Cerebellar cortex (tissue), 1 donor: ENCODE measurements at regions not wholly inside any gene's neighbourhood (a gene's known extent, or its start where the extent isn't known, plus 50 kb on each side); places are given as distances from the start of the nearest gene placed in this dataset.
"Not testable (repeated sequence)": the region's sequence is repeated elsewhere in the genome, so short reads cannot be mapped to it uniquely, and the experiment has no call there.

Experiments
- DNase-seq: peaks from one replicate; pipeline ENCODE4 v3.0.0-alpha.2; 2015; ENCODE audit warnings: low spot score

DNA sequence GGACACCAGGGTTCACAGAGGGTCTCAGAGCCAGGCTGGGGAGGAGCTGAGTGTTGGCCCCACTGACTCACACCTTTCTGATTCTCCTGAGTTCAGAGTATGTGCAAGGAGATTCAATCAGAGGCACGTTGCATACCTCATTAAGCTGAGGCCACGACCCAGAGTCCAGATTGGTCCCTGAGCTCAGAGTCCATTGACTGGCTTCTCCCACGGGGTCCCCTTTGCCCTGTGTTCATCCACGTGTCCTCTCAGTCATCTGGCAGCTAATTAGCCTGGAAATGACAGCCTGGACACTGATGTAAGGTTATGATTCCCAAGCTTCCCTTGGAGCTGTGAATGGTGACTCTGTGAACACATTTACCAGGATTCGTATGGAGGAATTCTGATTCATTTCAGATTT, 267.2 kb downstream of the SH3BP4 start:
- no peak for DNase-seq

DNA sequence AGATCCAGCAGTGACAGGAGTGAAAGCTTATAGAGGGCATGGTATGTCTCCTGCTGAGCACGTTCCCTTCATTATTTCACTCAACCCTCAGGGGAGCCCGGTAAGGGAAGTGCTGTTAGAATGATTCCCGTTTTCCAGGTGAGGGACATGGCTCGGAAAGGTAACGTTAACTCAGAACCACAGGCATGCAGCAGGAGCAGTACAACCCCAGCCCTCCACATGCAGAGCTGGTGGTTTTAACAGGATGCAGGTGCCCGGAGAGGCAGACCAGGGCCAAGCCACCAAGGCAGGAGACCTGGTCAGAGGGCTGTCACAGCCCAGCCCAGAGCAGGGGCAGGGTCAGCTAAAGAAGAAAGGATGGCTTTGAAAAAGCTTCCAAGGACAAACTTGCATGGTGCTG, 268.5 kb downstream of the SH3BP4 start:
- DNase-seq: no peak

GRCh38 chr2:235223011-235223410, 270.8 kb upstream of the AGAP1 start:
- no peak for DNase-seq

DNA sequence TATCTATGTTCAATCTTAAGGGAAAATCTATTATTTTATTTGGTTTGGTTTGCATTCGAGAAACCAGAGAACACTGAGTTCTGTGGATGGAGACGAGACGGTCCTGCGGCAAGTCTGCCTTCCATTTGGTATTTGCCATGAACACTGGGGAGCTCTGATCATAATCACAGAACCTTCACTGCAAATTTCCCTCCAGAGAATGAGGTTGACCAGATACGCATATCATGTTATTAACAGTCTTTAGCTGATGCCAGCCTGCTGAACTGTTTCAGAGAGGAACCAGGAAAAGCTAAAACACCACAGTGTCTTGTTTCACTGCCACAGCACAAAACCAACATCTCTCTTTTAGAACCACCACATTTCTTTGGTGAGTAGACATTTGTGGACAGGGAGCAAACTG, 269.4 kb upstream of the AGAP1 start:
- DNase-seq: no peak

DNA sequence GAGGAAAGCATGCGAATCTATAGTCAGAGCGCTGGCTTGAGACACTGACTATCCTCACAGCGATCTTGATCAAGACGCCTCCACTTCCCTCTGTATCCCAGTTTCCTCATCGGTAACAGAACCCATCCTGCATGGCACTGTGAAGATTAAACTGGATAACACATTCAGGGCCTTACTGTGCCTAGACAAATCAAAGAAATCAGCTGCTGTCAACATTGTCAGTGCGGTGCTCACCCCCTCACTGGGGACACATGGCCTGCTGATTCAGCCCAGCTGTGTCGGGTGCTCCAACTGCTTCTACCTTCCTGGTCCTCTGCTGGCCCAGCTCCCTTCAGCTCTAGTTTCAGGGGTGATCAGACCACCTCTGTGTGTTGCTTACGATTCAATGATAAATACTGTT, 268.6 kb upstream of the AGAP1 start:
- no peak for DNase-seq

- DNase-seq: no peak
These were observed 266.3 kb upstream of the AGAP1 start for GRCh38 chr2:235227590-235227989.

DNA sequence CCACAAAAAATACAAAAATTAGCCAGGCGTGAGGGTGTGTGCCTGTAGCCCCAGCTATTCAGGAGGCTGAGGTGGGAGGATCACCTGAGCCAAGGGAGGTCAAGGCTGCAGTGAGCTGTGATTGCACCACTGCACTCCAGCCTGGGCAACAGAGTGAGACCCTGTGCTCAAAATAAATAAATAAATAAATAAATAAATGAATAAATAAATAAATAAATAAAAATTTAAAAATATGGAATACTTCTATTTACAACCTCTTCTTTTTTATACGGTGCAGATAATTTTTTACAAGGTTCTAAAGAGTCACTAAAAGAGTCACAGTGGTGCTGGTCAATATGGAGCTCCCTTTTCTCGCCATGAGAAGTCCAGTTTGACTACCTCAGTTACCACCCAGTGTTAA, 265.4 kb upstream of the AGAP1 start:
- DNase-seq: not testable (repeated sequence)

- peak; percentile 58 for DNase-seq
These were observed 264.6 kb upstream of the AGAP1 start for GRCh38 chr2:235229236-235229635.

DNA sequence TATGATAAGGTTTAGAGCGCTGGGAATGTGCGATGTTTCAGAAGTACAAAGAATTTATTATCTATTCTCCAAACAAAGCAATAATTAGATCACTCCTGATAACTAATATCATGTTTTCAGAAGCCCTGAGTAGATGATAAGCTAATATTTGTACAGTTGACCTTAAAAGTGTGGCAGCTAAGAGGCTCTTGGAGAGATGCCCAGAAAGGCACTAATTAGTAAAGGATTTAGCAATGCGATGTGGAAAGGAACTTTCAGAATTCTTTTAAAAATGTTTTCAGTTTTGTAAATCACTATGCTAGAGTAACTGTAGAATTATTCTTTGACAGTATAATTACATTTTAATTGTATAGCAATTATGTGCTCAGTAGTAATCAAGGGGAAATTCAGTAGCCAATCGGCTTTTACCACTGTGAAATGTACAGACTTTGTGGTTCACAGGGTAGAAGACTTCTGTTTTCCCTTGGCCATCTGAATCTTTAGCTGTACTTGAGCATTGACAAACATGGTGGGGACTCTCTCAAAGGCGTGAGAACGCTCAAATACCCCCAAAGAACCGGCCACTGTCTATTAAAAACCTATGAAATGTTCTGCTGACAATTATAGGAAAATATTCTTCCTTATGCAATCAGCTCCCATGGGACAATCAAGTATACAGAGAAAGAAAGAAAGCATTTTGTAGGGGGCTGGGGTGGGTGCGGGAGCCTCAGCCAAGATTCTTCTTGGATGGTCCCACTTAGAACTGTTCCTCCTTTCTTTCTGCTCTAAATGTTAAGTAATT, 262.8 kb upstream of the AGAP1 start:
- no peak for DNase-seq

DNA sequence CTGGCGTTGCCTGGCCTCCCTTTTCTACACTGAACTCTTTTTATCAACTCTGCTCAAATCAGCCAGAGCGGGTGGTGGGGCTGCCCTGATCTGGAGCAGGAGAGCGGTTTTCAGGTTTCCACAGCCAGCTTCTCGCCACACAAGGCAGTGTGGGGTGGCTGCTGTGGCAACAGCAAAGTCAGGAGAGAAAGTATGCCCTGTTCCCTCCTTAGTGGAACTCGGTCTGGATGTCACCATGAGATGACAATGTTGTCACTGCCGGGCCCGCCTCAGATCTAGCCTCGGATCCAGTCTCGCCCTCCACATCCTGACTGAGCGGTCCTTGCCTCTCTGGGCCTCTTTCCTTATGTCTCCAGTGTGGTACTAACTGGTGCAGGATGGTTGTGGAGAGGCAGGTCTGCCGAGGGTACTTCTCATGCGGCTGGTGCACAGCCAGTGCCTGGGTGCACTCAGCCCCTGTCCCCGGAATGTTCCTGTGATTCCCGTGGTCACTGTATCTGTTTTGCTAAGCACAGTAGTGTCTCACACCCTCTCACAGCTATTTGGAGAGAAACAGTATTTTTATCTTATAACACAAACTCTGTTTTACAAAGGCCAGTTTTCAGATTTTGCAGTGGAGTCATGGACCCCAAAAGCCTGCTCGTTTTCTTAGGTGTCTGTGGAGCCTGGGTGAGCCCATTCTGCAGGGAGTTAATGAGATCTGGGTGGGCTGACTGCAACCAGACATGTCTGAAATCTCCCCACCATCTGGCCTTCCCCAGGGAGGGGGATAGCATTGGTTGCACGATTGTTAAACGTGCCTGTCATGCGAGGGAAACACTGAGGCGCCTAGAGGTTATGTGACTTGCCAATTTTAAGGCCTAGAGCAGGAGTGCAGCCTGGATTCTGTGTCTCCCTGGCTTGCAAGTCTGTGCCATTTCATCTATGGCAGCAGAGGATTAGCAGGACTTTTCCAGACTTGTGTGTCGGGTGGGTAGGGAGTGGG, 261.1 kb upstream of the AGAP1 start:
- DNase-seq: no peak

DNA sequence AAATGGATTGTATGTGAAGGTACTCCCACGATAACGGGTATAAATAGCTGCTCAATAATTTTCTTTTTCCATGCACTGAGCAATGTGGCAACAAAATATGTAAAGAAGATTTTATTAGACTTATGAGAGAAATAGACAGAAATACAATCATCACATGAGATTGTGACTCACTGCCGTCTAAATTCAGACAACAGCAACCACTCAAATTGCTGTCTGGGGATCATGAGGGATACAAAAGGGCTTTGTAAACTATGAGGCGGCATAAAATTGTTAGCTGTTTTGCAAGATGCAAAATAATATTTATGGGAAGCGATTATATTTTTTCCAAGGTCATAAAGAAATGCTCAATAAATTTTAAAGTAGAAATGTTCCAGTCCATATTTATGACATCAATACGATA, 259.1 kb upstream of the AGAP1 start:
- DNase-seq: no peak

- no peak for DNase-seq
These were observed 257.7 kb upstream of the AGAP1 start for GRCh38 chr2:235235977-235236767.

DNA sequence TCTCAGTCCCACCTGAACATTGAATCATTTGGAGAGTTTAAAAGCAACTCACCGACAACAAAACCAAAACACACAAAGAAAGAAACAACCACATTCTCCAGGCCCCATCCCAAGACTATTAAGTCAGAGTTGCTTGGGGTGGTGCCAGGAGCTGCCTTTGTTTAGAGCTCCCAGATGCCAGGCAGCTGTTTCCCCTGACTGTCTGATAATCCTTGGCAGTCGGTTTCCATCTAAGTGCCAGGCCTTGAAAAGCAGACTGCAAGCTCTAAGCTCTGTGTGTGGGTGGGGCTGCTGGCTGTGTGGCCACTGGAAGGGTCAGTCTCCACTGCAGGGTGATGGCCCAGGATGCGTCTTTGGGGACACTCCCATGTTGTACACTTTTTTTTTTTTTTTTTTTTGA, 255.3 kb upstream of the AGAP1 start:
- no peak for DNase-seq

GRCh38 chr2:235240574-235240973, 253.3 kb upstream of the AGAP1 start:
- no peak for DNase-seq

DNA sequence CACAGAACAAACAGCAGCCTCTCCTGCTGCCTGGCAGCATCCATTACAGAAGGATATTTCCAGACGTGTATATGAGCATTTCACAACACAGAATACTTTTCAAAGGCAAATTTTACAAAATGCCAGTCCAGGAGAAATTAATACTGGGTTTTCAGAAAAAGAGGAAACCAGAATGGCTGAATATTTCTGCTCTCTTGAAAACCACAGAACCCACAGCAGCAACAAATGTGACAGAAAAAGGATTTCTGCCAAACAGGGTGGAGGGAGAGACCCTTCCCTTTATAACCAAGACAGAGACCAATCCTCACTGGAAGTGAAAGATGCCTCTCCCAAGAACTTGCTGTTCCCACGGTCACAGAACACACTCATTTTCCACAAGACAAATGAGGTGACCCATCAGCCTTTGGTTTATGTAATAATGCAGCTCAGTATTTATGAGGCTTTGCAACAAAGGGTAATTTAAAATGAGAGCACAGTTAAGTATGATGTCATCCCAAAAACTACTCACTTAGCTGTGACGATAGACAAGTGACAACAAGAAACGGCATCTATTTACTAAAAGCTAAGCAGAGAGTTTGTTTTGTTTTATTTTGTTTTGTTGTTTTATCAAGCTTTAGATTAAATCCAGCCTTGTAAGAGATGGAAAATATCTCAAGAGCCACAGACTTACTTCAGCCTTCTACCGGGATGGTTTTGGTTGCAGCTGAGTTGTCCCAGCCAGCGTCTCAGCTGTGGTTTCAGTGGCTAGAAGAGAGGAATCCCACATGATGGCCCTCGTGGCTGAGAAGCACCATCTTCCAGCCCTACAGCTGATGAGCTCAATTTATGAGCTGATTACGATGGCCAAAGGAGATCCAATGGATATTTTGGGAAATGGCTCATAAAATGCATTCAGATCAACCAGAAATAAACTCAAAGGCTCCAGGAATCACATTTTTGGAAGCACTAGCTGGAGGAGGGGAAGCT, 249.3 kb upstream of the AGAP1 start:
- DNase-seq: no peak

- DNase-seq: no peak
These were observed 246.8 kb upstream of the AGAP1 start for GRCh38 chr2:235247001-235247400.

GRCh38 chr2:235255693-235256092, 238.2 kb upstream of the AGAP1 start:
- DNase-seq: no peak

DNA sequence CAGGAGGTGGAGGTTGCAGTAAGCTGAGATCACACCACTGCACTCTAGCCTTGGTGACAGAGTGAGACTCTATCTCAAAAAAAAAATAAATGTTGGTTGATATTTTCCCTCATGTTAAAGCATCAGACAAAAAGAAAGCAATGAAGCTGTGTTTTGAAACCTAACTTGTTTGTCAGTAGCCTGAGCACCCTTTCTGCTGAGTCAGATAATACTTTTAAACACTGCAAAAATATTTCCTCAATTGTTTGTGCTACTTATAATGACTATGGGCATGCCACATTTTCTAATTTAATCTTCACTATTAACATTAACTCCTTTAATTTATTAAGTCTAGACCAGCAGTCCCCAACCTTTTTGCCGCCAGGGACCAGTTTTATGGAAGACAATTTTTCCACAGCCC, 236.3 kb upstream of the AGAP1 start:
- DNase-seq: no peak

DNA sequence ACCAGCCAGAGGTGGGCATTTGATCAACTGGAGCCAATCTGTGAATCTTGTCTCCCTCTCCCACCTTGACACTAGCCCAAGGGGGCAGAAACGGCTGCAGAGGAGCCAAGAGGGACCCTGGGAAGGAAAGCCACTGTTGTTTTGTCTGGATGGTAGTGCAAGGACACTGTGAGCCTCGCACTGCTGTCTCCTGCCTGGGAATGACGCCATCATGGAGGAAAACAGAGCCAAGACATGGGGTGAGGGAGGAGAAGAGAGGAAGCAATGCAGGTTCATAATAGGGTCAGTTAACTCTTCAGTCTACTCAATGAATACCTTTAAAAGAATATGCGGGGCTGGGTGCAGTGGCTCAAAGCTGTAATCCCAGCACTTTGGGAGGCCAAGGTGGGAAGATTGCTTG, 231.1 kb upstream of the AGAP1 start:
- DNase-seq: peak; percentile 42

- peak; percentile 46 for DNase-seq
These were observed 230.4 kb upstream of the AGAP1 start for GRCh38 chr2:235263205-235264120.
